Activated CD4-positive, alpha-beta T cell treated with anti-CD3 and anti-CD28 coated beads for 48 hours (primary cell): ENCODE measurements at regions not wholly inside any gene's neighbourhood (a gene's known extent, or its start where the extent isn't known, plus 50 kb on each side); places are given as distances from the start of the nearest gene placed in this dataset.
"Not testable (repeated sequence)": the region's sequence is repeated elsewhere in the genome, so short reads cannot be mapped to it uniquely, and the experiment has no call there.

Source experiments
- DNase-seq: peaks from one replicate; pipeline ENCODE4 v3.0.0-alpha.2; 2020

- DNase-seq, result no peak
These were observed 178.2 kb upstream of the ZC3H15 start for GRCh38 chr2:186307871-186308270.

GRCh38 chr2:186308347-186308746 is 177.7 kb upstream of the ZC3H15 start:
- no peak for DNase-seq

- no peak for DNase-seq
These were observed 176.2 kb upstream of the ZC3H15 start for GRCh38 chr2:186309901-186310300.

GRCh38 chr2:186319105-186319504 is 167.0 kb upstream of the ZC3H15 start:
- no peak for DNase-seq

GRCh38 chr2:186325827-186326535 is 160.1 kb upstream of the ZC3H15 start:
- no peak for DNase-seq

- no peak for DNase-seq
These were observed 158.7 kb upstream of the ZC3H15 start for GRCh38 chr2:186327251-186327868.

GRCh38 chr2:186328838-186329237 is 157.2 kb upstream of the ZC3H15 start:
- no peak for DNase-seq

GRCh38 chr2:186330050-186330449 is 156.0 kb upstream of the ZC3H15 start:
- DNase-seq, result no peak

- DNase-seq, result no peak
These were observed 146.3 kb upstream of the ZC3H15 start for GRCh38 chr2:186339716-186340115.

GRCh38 chr2:186342029-186342428 is 144.0 kb upstream of the ZC3H15 start:
- no peak for DNase-seq

GRCh38 chr2:186345745-186346144 is 140.3 kb upstream of the ZC3H15 start:
- DNase-seq, result no peak

- no peak for DNase-seq
These were observed 139.8 kb upstream of the ZC3H15 start for GRCh38 chr2:186346216-186346615.

- no peak for DNase-seq
These were observed 138.6 kb upstream of the ZC3H15 start for GRCh38 chr2:186347472-186347871.

- no peak for DNase-seq
These were observed 137.9 kb upstream of the ZC3H15 start for GRCh38 chr2:186348200-186348599.

GRCh38 chr2:186349508-186349907 is 136.6 kb upstream of the ZC3H15 start:
- no peak for DNase-seq

- DNase-seq, result not testable (repeated sequence)
These were observed 131.9 kb upstream of the ZC3H15 start for GRCh38 chr2:186354160-186354559.

- DNase-seq, result no peak
These were observed 120.7 kb upstream of the ZC3H15 start for GRCh38 chr2:186365406-186365805.

- no peak for DNase-seq
These were observed 107.0 kb upstream of the ZC3H15 start for GRCh38 chr2:186379052-186379451.

GRCh38 chr2:186380805-186381204 is 105.3 kb upstream of the ZC3H15 start:
- no peak for DNase-seq

GRCh38 chr2:186381573-186381972 is 104.5 kb upstream of the ZC3H15 start:
- DNase-seq, result no peak

- no peak for DNase-seq
These were observed 103.1 kb upstream of the ZC3H15 start for GRCh38 chr2:186382932-186383331.

GRCh38 chr2:186384226-186384625 is 101.8 kb upstream of the ZC3H15 start:
- no peak for DNase-seq

GRCh38 chr2:186385638-186386201 is 100.3 kb upstream of the ZC3H15 start:
- DNase-seq, result not testable (repeated sequence)

GRCh38 chr2:186399082-186399644 is 86.9 kb upstream of the ZC3H15 start:
- no peak for DNase-seq
